Neural crest cell (in vitro differentiated cells): ENCODE measurements at regions not wholly inside any gene's neighbourhood (a gene's known extent, or its start where the extent isn't known, plus 50 kb on each side); places are given as distances from the start of the nearest gene placed in this dataset.

Experiments
- DNase-seq: peaks from one replicate; pipeline ENCODE4 v3.0.0; 2021; ENCODE audit warnings: low read depth, mixed read lengths, low spot score
- H3K27ac Mint-ChIP-seq: one replicate; pipeline ENCODE4 v1.8.0; 2021; ENCODE audit warnings: mild to moderate bottlenecking, mixed read lengths; ENCODE audit not compliant: unreplicated experiment
- H3K27me3 Mint-ChIP-seq: 2 replicates; pipeline ENCODE4 v1.8.0; 2021; ENCODE audit warnings: low read depth, mild to moderate bottlenecking, mixed read lengths
- H3K36me3 Mint-ChIP-seq: 2 replicates; pipeline ENCODE4 v1.8.0; 2021; ENCODE audit warnings: low read depth, mild to moderate bottlenecking, mixed read lengths
- H3K4me1 Mint-ChIP-seq: 2 replicates; pipeline ENCODE4 v1.8.0; 2021; ENCODE audit warnings: mixed read lengths
- H3K4me3 Mint-ChIP-seq: one replicate; pipeline ENCODE4 v1.8.0; 2021; ENCODE audit warnings: mild to moderate bottlenecking, mixed read lengths
- H3K9me3 Mint-ChIP-seq: 2 replicates; pipeline ENCODE4 v1.8.0; 2021; ENCODE audit warnings: mixed read lengths
- TF ChIP-seq, protein P1 (sequence below): fragments of 200-600 bp; sonication (generic); conservative IDR thresholded peaks from 2 replicates; pipeline ENCODE4 v1.5.0; 2021; ENCODE audit warnings: antibody characterized with exemption, mild to moderate bottlenecking

DNA sequence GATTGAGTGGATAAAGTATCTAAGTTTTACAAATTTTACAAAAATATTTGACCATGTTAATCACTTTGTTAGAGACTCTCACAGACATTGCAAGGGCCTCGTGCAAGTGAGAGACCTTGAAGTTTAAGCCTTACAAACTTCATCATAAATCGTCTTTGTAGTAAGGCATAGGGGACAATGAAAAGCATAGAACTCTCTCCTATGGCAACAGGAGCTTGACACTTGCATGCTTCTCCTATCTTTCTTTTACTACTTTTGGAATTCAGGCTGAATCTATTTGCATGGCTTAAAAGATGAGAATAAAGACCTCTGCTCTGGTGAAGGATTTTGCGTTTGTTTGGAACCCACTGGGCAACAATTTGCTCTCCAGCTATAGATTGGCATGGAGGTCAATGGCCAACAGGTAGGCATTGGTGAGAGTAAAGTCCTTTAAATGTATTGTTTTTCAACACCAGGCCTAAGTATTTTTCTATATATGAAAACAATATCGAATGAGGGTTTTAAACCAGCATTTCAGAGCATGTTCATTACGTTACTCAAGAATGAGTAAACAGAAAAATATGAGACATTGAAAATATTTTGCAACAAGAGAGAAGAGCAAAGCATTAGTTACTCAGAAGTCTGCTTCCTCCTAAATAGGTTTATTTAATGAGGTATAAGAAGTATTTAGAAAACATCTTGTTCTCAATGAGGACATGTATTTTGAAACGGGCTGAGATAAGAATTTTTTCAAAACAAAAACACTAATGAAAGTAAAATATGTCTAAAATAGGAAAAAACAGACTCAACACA lies 192.2 kb downstream of the TGFB2 start:
- TF ChIP-seq, protein P1, sequence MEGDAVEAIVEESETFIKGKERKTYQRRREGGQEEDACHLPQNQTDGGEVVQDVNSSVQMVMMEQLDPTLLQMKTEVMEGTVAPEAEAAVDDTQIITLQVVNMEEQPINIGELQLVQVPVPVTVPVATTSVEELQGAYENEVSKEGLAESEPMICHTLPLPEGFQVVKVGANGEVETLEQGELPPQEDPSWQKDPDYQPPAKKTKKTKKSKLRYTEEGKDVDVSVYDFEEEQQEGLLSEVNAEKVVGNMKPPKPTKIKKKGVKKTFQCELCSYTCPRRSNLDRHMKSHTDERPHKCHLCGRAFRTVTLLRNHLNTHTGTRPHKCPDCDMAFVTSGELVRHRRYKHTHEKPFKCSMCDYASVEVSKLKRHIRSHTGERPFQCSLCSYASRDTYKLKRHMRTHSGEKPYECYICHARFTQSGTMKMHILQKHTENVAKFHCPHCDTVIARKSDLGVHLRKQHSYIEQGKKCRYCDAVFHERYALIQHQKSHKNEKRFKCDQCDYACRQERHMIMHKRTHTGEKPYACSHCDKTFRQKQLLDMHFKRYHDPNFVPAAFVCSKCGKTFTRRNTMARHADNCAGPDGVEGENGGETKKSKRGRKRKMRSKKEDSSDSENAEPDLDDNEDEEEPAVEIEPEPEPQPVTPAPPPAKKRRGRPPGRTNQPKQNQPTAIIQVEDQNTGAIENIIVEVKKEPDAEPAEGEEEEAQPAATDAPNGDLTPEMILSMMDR, result no peak
- Mint-ChIP-seq H3K27ac (no peak overlapping the region), H3K36me3 (no peaks in the 10 kb centered on the region), H3K4me1 (peaks cover 7% of the 10 kb centered on the region), H3K4me3 (no peak overlapping the region), H3K9me3 (peaks cover 3% of the 10 kb centered on the region), H3K27me3 (no peaks in the 10 kb centered on the region)
- DNase-seq, result no peak

DNA sequence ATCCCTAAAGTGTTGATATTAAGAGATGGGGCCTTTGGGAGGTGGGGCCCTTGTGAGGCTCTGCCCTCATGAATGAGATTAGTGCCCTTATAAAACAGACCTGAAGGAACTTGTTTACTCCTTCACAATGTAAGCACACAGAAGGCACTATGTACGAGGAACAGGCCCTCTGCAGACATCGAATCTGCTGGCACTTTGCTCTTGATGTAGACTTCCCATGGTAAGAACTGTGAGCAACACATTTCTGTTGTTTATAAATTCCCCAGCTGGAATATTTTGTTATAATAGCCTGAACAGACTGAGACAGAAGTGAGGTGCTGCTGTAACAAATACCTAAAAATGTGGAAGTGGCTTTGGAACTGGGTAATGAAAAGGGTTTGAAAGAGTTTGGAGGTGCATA lies 193.2 kb downstream of the TGFB2 start:
- TF ChIP-seq, protein P1, result no peak
- Mint-ChIP-seq H3K36me3 (no peaks in the 10 kb centered on the region), H3K4me1 (peaks cover 7% of the 10 kb centered on the region), H3K27ac (no peak overlapping the region), H3K27me3 (no peaks in the 10 kb centered on the region), H3K4me3 (no peak overlapping the region), H3K9me3 (peaks cover 2% of the 10 kb centered on the region)
- no peak for DNase-seq

DNA sequence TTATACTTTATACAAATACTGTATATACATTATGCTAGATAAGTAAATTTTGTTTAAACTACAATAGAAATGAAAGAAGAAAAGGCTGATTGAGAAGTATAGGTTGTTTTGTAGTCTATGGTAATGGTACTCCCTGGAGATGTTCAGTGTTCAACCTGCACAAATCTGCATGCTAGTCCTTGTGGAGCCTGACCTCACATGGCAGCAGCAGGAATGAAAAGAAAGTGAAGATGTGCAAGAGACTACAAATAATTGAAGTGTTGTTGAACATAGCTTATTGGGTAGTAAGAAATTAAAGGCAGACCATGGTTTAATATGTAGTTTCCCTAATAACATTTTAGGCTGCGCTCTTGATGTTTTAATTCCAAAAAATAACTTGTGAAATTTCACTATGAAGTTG lies 201.2 kb downstream of the TGFB2 start:
- TF ChIP-seq, protein P1, result no peak
- no peak overlapping the region for H3K4me3 Mint-ChIP-seq
- no peaks in the 10 kb centered on the region for H3K27me3 Mint-ChIP-seq
- H3K27ac Mint-ChIP-seq, result no peak overlapping the region
- peaks cover 2% of the 10 kb centered on the region for H3K36me3 Mint-ChIP-seq
- H3K9me3 Mint-ChIP-seq, result peaks cover 3% of the 10 kb centered on the region
- no peaks in the 10 kb centered on the region for H3K4me1 Mint-ChIP-seq
- DNase-seq, result no peak

DNA sequence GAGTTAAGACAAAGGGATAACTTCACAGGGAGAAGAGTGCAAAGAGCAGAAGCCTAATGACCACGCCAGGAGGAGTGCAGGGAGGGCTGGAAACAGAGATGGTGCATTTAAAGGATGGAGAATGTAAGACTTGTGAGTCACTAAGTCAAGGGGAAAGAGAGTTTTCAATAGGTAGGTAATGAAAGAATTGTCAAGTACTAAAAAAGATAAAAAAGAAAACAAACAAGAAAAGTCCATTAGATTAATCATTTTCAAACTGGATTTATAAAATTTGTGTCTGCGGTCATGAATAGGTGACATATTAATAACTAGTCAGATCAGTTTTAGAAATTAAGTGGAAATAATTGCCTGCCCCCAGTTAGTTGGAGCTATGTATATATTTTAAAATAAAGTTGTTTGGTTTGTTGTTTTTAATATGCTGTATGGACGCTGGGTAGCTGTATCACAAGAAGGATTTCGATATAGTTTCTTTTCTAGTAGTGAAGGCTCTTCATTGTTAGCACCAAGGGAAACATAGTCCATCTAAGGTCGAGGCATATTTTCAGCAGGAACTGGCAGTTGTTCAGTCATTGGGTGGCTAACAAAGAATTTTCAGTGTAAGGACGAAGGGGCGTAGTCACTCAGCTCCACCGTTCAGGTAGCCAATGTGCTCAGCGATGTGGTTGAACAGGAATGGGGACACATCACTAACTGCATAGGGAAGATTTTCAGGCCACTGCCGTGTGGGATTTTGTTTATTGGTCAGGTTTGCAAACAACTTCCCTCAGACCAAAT lies 203.0 kb downstream of the TGFB2 start:
- H3K27me3 Mint-ChIP-seq, result no peaks in the 10 kb centered on the region

DNA sequence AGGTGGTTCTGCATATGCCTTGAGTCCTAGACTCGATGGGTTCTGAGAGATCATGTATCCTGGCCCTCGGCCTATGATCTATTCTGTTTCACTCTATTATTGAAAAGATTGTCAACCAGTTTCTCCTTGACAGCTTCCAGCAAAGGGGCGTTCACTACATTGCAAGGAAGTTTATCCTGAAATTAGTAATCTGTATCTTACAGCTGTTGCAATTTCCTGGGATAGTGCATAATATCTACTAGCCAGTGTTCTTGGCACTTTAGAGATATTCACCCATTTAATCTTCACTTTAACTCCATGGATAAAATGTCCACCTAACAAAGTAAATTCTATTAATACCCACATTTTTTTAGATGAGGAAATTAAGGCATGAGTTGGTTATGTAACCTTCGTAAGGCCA lies 203.6 kb downstream of the TGFB2 start:
- Mint-ChIP-seq H3K27me3 (no peaks in the 10 kb centered on the region), H3K4me3 (no peak overlapping the region), H3K27ac (no peak overlapping the region), H3K9me3 (peaks cover 5% of the 10 kb centered on the region), H3K4me1 (no peaks in the 10 kb centered on the region), H3K36me3 (peaks cover 2% of the 10 kb centered on the region)
- DNase-seq, result no peak
- TF ChIP-seq, protein P1, result no peak

More for the DNA sequence above, 203.0 kb downstream of the TGFB2 start:
- H3K27ac Mint-ChIP-seq, result no peak overlapping the region
- H3K4me1 Mint-ChIP-seq, result no peaks in the 10 kb centered on the region
- H3K4me3 Mint-ChIP-seq, result no peak overlapping the region
- H3K36me3 Mint-ChIP-seq, result peaks cover 2% of the 10 kb centered on the region
- TF ChIP-seq, protein P1, result no peak
- no peak for DNase-seq
- H3K9me3 Mint-ChIP-seq, result peaks cover 3% of the 10 kb centered on the region
